ENCODE measurements at regions not wholly inside any gene's neighbourhood (a gene's known extent, or its start where the extent isn't known, plus 50 kb on each side); places are given as distances from the start of the nearest gene placed in this dataset.

- Histone ChIP-seq H3K4me3 (ENCODE audit: low read depth, low read length) (no peak overlapping the region), H3K4me2 (ENCODE audit: low read length) (no peak overlapping the region), H3K36me3 (ENCODE audit: control insufficient read depth, insufficient read depth, low read length) (no peaks in the 10 kb centered on the region), H2AFZ (no peak overlapping the region), H3K79me2 (no peaks in the 10 kb centered on the region), H3K9ac (no peak overlapping the region), H3K27me3 (ENCODE audit: control insufficient read depth, insufficient read depth, low read length) (no peaks in the 10 kb centered on the region), H3K9me3 (ENCODE audit: control insufficient read depth, low read length) (no peaks in the 10 kb centered on the region), H3K27ac (no peak overlapping the region), H3K4me1 (no peaks in the 10 kb centered on the region)
- TF ChIP-seq, protein P1, sequence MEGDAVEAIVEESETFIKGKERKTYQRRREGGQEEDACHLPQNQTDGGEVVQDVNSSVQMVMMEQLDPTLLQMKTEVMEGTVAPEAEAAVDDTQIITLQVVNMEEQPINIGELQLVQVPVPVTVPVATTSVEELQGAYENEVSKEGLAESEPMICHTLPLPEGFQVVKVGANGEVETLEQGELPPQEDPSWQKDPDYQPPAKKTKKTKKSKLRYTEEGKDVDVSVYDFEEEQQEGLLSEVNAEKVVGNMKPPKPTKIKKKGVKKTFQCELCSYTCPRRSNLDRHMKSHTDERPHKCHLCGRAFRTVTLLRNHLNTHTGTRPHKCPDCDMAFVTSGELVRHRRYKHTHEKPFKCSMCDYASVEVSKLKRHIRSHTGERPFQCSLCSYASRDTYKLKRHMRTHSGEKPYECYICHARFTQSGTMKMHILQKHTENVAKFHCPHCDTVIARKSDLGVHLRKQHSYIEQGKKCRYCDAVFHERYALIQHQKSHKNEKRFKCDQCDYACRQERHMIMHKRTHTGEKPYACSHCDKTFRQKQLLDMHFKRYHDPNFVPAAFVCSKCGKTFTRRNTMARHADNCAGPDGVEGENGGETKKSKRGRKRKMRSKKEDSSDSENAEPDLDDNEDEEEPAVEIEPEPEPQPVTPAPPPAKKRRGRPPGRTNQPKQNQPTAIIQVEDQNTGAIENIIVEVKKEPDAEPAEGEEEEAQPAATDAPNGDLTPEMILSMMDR (IDR thresholded peaks at IDR 0.05): no peak
Observed at GRCh38 chr14:82785756-82786482, 1252.3 kb upstream of the SEL1L start.

GRCh38 chr14:82786483-82786880 lies 1252.8 kb upstream of the SEL1L start:
- Histone ChIP-seq H2AFZ (no peak overlapping the region), H3K27ac (no peak overlapping the region), H3K79me2 (no peaks in the 10 kb centered on the region), H3K36me3 (ENCODE audit: control insufficient read depth, insufficient read depth, low read length) (no peaks in the 10 kb centered on the region), H3K9me3 (ENCODE audit: control insufficient read depth, low read length) (no peaks in the 10 kb centered on the region), H3K9ac (no peak overlapping the region), H3K4me2 (ENCODE audit: low read length) (no peak overlapping the region), H3K4me1 (no peaks in the 10 kb centered on the region), H3K27me3 (ENCODE audit: control insufficient read depth, insufficient read depth, low read length) (no peaks in the 10 kb centered on the region), H3K4me3 (ENCODE audit: low read depth, low read length) (no peak overlapping the region)
- TF ChIP-seq, protein P1 (IDR thresholded peaks at IDR 0.05): no peak

DNA sequence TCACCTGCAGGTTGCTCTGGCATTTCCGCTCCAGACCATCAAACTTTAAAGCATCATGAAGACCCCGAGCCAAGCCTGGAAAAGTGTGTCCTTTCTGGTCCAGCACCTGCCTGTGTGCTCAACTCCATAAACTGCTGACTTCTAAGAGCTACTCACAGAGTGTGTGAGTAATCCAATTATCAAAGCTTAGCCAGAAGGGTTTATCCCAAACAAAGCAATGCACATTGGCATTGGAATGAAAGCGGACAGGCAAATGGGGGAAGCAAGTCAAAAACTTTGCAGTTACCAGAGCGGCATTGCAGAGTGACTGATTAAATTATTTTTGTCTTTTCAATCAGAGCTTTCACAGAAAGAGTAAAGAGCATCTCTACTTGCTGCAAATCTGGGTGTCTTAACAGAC lies 1262.4 kb upstream of the SEL1L start:
- Histone ChIP-seq H3K36me3 (ENCODE audit: control insufficient read depth, insufficient read depth, low read length) (no peaks in the 10 kb centered on the region), H3K4me1 (no peaks in the 10 kb centered on the region), H3K9me3 (ENCODE audit: control insufficient read depth, low read length) (no peaks in the 10 kb centered on the region), H3K27ac (no peak overlapping the region), H2AFZ (no peak overlapping the region), H3K79me2 (no peaks in the 10 kb centered on the region), H3K27me3 (ENCODE audit: control insufficient read depth, insufficient read depth, low read length) (no peaks in the 10 kb centered on the region), H3K9ac (no peak overlapping the region), H3K4me2 (ENCODE audit: low read length) (no peak overlapping the region), H3K4me3 (ENCODE audit: low read depth, low read length) (no peak overlapping the region)
- TF ChIP-seq, protein P1 (IDR thresholded peaks at IDR 0.05): no peak

- no peak overlapping the region for H3K9ac ChIP-seq
- no peaks in the 10 kb centered on the region for H3K27me3 ChIP-seq (ENCODE audit: control insufficient read depth, insufficient read depth, low read length)
- no peak overlapping the region for H3K4me2 ChIP-seq (ENCODE audit: low read length)
- TF ChIP-seq, protein P1 (IDR thresholded peaks at IDR 0.05): no peak
- no peaks in the 10 kb centered on the region for H3K79me2 ChIP-seq
- H3K4me3 ChIP-seq (ENCODE audit: low read depth, low read length): no peak overlapping the region
- no peak overlapping the region for H3K27ac ChIP-seq
- no peaks in the 10 kb centered on the region for H3K9me3 ChIP-seq (ENCODE audit: control insufficient read depth, low read length)
- no peaks in the 10 kb centered on the region for H3K36me3 ChIP-seq (ENCODE audit: control insufficient read depth, insufficient read depth, low read length)
- H3K4me1 ChIP-seq: no peaks in the 10 kb centered on the region
- H2AFZ ChIP-seq: no peak overlapping the region
Observed at GRCh38 chr14:82798276-82798675, 1264.6 kb upstream of the SEL1L start.
